ENCODE measurements at regions not wholly inside any gene's neighbourhood (a gene's known extent, or its start where the extent isn't known, plus 50 kb on each side); places are given as distances from the start of the nearest gene placed in this dataset.

DNA sequence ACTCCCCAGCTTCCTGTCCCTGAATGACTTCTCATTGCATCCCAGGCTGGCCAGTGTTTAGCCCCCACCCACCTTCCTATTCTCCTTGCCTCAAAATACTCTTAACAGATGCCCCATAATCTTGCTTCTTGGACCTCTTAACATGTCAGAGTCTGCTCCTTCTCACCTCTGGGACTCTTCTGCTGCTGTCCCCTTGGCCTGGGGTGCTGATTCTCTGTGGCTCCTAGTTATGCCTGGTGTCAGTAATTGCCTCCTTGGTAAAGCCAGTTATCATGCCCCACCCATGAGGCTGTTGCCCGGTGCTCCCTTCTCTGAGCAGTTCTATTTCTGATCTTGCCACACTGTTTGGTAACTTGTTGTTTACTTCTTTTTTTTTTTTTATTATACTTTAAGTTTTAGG lies 256.8 kb downstream of the STIM2 start:
- TF ChIP-seq EZH2 (IDR thresholded peaks at IDR 0.05) (no peak), POLR2AphosphoS5 (IDR thresholded peaks at IDR 0.05; ENCODE audit: borderline replicate concordance, low read depth, low read length) (no peak), FOXP2 (optimal IDR thresholded peaks at IDR 0.05; ENCODE audit: control extremely low read depth, extremely low read length, insufficient read depth) (no peak)
